GM18511 (cell line): ENCODE measurements at regions not wholly inside any gene's neighbourhood (a gene's known extent, or its start where the extent isn't known, plus 50 kb on each side); places are given as distances from the start of the nearest gene placed in this dataset.

Source experiments
- ATAC-seq: cut with Tn5 transposase; IDR thresholded peaks from one replicate; pipeline ENCODE4 v1.9.1; 2021; ENCODE audit warnings: mild to moderate bottlenecking, moderate library complexity; ENCODE audit not compliant: unreplicated experiment

DNA sequence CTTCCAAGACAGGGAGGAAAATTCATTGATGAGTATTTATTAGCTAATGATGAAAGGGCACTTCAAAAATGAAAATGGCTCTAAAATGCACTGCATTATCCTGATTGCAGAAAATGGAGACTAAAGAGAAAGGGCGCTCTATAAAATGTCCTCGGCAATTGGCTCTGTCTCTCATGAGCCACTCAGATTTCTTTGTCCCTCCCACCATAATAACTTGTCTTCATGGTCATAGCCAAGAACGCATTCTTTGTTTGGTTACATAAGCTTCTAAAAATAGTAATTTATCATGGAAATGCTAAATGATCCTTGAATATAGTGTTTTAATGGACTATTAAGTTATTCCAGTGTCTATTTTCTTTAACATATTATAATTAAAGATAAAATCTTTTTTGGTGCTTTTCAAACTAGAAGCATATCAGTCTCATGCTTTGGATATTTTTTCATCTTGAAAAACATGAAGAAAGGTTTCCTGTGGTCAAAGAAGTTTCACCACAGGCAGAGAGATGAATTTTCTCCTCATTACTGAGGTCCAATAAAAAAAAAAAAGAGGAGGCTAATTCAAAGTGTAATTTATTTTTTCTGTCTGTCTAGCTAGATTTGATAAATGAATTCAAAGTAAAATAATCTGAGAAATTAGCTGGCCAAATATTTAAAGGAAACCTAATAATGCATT lies 238.1 kb upstream of the BLID start:
- ATAC-seq = no peak

DNA sequence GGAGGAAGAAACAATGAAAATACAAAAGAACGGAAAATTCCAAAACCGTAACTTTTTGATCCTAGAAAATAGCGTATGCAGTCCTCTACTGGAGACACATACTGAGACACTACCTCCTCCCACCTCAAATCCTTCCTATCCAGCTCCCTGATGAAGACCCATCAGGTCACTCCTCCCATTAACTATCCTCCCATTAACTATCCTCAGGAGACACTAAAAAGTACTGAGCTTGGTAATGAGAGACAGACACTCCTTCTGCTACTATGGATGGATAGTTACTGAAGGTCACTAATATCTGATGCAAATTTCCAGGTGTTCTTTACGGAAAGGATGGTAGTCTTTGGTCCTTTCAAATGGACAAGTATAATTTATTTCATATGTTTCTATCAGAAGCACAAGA lies 237.5 kb upstream of the BLID start:
- ATAC-seq = no peak

DNA sequence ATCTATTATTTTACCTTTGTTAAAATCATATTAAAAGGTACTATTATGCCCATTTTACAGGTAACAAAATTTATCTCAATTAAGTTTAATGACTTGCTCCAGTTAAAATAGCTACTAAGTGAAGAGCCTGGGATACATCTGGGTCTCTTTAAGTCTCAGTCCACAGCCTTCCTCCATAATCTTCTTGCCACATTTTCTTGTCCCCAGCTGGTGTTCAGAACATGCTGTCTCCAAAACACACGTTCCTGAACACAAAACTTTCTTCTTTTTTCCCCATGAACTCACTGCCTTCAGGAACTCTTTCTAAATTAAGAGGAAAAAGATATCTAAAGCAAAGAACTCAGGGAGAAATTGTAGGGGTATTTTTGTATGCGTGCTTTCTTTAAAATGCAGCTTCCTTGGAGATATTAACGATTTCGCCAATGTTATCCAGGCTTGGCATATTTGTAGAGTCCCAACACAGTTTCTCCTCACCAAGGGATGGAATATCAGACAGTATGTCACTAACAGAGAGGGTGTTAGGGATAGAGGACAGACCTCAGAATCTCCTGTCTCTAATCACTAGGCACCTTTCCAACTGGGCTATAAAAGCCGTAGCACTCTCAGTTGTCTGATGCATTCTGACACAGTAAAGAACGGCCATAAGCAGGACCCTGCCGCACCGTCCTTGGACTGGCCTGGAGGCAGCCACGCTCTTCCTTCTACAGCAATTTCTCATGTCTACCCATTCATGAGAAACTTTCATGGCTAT lies 232.8 kb upstream of the BLID start:
- ATAC-seq = no peak

- no peak for ATAC-seq
Observed at GRCh38 chr11:122346006-122346405, 230.0 kb upstream of the BLID start.

GRCh38 chr11:122345586-122345985 lies 229.6 kb upstream of the BLID start:
- ATAC-seq = no peak

- no peak for ATAC-seq
Observed at GRCh38 chr11:122344215-122344614, 228.2 kb upstream of the BLID start.

DNA sequence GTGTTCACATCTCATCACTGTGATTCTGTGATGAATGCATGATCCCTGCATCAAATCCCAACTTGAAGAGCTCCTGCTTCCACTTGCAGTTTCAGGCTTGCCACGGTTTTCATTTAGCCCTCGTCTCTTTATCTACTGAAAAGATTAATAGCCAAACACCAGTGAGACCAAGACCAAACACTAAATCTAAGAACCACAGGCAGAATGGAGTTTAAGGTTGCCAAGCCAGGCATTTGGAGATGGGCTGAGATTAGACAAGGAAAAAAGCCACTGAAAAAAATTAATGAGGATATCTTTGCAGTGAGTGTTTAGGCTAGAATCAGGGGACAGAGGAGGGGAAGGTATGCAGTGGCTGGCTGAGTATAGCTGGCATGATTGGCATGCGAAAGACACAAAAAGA lies 227.2 kb upstream of the BLID start:
- ATAC-seq = no peak

- no peak for ATAC-seq
Observed at GRCh38 chr11:122342089-122342744, 226.2 kb upstream of the BLID start.

DNA sequence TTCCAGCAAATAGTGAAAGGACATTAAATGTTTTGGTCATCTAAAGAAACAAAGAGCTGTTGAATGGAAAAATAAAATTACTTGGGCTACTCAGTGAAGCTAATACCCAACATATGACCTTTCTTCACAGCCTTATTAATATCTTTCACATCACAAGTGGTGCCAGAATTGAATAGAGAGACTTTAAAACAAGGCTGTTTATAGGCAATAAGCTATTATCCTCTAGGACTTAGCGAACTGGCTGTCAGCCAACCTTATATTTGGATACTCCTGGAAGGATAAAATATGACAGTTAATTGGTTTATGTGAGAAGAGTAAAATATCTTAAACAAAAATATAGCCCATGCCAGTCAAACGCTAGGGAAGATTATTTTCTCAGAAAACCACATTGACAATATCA lies 225.5 kb upstream of the BLID start:
- ATAC-seq = no peak

GRCh38 chr11:122340607-122341290 lies 224.7 kb upstream of the BLID start:
- no peak for ATAC-seq

- ATAC-seq = no peak
Observed at GRCh38 chr11:122339436-122340060, 223.5 kb upstream of the BLID start.

- no peak for ATAC-seq
Observed at GRCh38 chr11:122337704-122338103, 221.7 kb upstream of the BLID start.

DNA sequence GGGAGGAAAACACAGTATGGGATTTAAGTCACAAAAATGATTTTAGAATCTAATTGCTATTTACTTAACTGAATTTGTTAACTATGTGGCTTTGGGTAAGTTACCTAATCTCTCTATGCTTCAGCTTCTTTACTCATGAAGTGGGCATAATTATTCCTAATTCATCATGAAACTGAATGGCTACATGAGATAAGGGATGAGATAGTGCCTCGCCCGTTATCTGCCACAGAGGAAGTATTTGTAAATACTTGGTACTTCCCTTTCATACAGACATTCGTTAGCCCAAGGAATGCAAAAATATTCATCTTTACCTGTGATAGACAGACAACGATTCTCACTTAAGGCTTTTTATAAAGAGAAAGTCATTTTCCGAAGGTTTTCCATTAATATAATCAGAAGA lies 221.2 kb upstream of the BLID start:
- ATAC-seq = no peak

GRCh38 chr11:122336706-122337105 lies 220.7 kb upstream of the BLID start:
- no peak for ATAC-seq

- ATAC-seq = no peak
Observed at GRCh38 chr11:122334546-122335339, 218.7 kb upstream of the BLID start.

GRCh38 chr11:122333467-122333866 lies 217.5 kb upstream of the BLID start:
- no peak for ATAC-seq

- no peak for ATAC-seq
Observed at GRCh38 chr11:122331079-122331478, 215.1 kb upstream of the BLID start.

DNA sequence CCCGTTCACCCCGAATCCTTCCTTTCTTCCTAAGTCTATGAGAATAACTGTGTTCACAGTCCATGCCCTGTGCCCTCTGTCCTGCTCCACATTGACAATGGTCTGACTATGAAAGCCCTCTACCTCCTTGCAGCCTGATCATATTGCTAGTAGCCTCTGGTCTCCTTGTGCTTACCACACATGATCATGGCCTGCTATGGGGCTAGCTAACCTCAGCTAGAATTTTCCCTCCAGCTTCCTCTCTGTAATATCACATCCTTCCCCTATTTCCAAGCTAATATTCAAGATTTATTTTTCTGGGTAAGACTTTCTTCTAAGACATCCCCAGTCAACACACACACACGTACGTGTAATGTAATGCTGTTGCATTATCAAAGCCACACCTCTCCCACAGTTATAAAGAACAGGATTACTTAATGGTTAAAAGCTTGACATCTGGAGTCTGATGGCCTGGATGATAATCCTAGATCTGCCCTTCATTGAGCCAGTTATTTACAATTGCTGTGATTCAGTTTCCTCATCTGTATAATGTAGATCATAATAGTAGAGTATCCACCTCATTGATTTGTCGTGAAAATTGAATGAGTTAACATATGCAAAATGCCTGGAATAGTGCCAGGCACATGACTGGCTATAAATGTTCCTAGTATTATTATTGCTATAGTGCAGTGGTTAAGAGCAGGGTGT lies 214.4 kb upstream of the BLID start:
- no peak for ATAC-seq

GRCh38 chr11:122327528-122327927 lies 211.5 kb upstream of the BLID start:
- ATAC-seq = no peak
